ENCODE measurements at regions not wholly inside any gene's neighbourhood (a gene's known extent, or its start where the extent isn't known, plus 50 kb on each side); places are given as distances from the start of the nearest gene placed in this dataset.
"Not testable (repeated sequence)": the region's sequence is repeated elsewhere in the genome, so short reads cannot be mapped to it uniquely, and the experiment has no call there.

DNA sequence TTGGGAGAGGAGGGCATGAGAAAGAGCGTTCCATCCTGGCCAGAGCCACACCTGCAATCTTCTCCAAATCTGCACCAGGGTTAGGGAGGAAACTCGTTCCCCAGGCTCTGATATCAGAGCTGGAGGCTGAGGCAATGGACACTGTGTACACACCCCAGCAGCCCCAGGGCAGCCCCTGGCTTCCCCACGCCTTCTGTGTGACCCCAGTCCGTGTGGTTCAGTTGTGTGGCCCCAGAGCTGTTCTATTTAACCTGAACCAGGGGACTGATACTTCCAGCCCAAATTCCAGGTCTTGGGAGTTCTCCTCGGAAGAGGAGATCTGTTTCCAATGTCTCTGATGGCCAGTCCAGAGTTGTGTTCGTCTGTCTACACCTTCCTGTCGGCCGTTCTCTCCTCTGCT lies 242.6 kb upstream of the EXOC2 start:
- DNase-seq, result no peak
- peaks cover 5 to 8% (median 7%) of the 10 kb centered on the region in 3 donors for H3K27me3 Mint-ChIP-seq (ENCODE audit: low read depth in 3 of 3)
- no peaks in the 10 kb centered on the region for H3K27me3 ChIP-seq (ENCODE audit: control insufficient read depth in 2 of 2, insufficient read depth in 2 of 2, low read length in 2 of 2)
- no peaks in the 10 kb centered on the region for H3K4me1 Mint-ChIP-seq
- no peaks in the 10 kb centered on the region for H3K4me1 ChIP-seq (ENCODE audit: control insufficient read depth in 1 of 2, insufficient read depth in 2 of 2, low read length in 2 of 2)
- no peaks in the 10 kb centered on the region for H4K20me1 ChIP-seq (ENCODE audit: insufficient read depth, low read length)
- H3K9ac ChIP-seq (ENCODE audit: insufficient read depth, low read length, poor library complexity, severe bottlenecking), result no peak overlapping the region
- no peak overlapping the region for H3K4me2 ChIP-seq (replicated peaks; ENCODE audit: extremely low read depth, low read length, poor library complexity, severe bottlenecking)
- no peaks in the 10 kb centered on the region for H3K9me3 ChIP-seq (replicated peaks in 1 of 2; ENCODE audit: control insufficient read depth in 1 of 2, insufficient read depth in 1 of 2, low read length in 2 of 2)
- no peak for TF ChIP-seq CTCF (IDR thresholded peaks at IDR 0.05)
- 67% methylated on average over 8 of the region's 8 CpGs for WGBS (ENCODE audit: insufficient coverage)
- no peak overlapping the region for H3K27ac Mint-ChIP-seq
- intact Hi-C loops (cut with micrococcal nuclease), result no loop called here
- no peak overlapping the region for H3K4me3 Mint-ChIP-seq
- H3K4me3 ChIP-seq (replicated peaks in 1 of 3; ENCODE audit: low read depth in 2 of 3, low read length in 3 of 3), result no peak overlapping the region
- H2AFZ ChIP-seq (ENCODE audit: insufficient read depth, low read depth, low read length, poor library complexity, severe bottlenecking), result no peak overlapping the region
- no peaks in the 10 kb centered on the region for H3K79me2 ChIP-seq (ENCODE audit: insufficient read depth, low read length)
- no peaks in the 10 kb centered on the region for H3K36me3 Mint-ChIP-seq
- H3K27ac ChIP-seq (ENCODE audit: low read depth in 1 of 2, low read length in 2 of 2), result no peak overlapping the region
- H3K36me3 ChIP-seq (replicated peaks in 1 of 2; ENCODE audit: control insufficient read depth in 1 of 2, insufficient read depth in 2 of 2, low read length in 2 of 2), result no peaks in the 10 kb centered on the region
- peaks cover 0 to 4% (median 0%) of the 10 kb centered on the region in 7 donors for H3K9me3 Mint-ChIP-seq

DNA sequence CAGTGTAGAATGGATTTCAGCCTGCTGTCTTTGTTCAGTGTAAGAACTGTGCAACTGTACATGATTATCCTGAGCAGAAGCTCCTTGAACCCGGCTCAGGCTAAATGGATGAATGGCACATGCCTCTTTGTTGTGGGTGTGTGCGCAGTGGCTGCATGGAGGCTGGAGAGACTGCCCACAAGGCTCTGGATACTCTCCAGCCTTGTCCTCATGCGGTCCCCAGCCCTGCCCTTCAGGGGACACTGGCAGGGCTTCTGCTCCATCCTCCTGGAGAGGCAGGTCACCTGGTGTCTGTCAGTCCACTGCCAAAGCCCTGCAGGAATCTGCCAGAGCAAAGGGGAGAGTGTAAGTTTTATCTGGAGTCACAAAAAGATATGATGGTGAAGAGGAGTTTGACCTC lies 241.7 kb upstream of the EXOC2 start:
- H3K27ac Mint-ChIP-seq, result no peak overlapping the region

DNA sequence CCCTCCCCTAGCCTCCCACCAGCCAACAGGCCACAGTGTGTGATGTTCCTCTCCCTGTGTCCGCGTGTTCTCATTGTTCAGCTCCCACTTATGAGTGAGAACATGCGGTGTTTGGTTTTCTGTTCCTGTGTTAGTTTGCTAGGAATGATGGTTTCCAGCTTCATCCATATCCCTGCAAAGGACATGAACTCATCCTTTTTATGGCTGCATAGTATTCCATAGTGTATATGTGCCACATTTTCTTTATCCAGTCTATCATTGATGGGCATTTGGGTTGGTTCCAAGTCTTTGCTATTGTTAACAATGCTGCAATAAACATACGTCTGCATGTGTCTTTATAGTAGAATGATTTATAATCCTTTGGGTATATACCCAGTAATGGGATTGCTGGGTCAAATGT lies 239.0 kb upstream of the EXOC2 start:
- H3K4me3 Mint-ChIP-seq; H3K9me3 Mint-ChIP-seq; intact Hi-C loops (cut with micrococcal nuclease); H3K9ac ChIP-seq (ENCODE audit: insufficient read depth, low read length, poor library complexity, severe bottlenecking); H3K9me3 ChIP-seq (replicated peaks in 1 of 2; ENCODE audit: control insufficient read depth in 1 of 2, insufficient read depth in 1 of 2, low read length in 2 of 2); H3K4me3 ChIP-seq (replicated peaks in 1 of 3; ENCODE audit: low read depth in 2 of 3, low read length in 3 of 3); H3K36me3 Mint-ChIP-seq; H4K20me1 ChIP-seq (ENCODE audit: insufficient read depth, low read length); DNase-seq; H3K27ac Mint-ChIP-seq; H3K79me2 ChIP-seq (ENCODE audit: insufficient read depth, low read length); H3K36me3 ChIP-seq (replicated peaks in 1 of 2; ENCODE audit: control insufficient read depth in 1 of 2, insufficient read depth in 2 of 2, low read length in 2 of 2); H3K4me1 Mint-ChIP-seq; H3K27ac ChIP-seq (ENCODE audit: low read depth in 1 of 2, low read length in 2 of 2); H2AFZ ChIP-seq (ENCODE audit: insufficient read depth, low read depth, low read length, poor library complexity, severe bottlenecking); H3K4me2 ChIP-seq (replicated peaks; ENCODE audit: extremely low read depth, low read length, poor library complexity, severe bottlenecking); H3K27me3 ChIP-seq (ENCODE audit: control insufficient read depth in 2 of 2, insufficient read depth in 2 of 2, low read length in 2 of 2); H3K4me1 ChIP-seq (ENCODE audit: control insufficient read depth in 1 of 2, insufficient read depth in 2 of 2, low read length in 2 of 2): not testable (repeated sequence)
- WGBS (ENCODE audit: insufficient coverage), result no CpG with 5 or more reads among the region's 4 CpGs
- peaks cover 5 to 10% (median 5%) of the 10 kb centered on the region in 3 donors for H3K27me3 Mint-ChIP-seq (ENCODE audit: low read depth in 3 of 3)

More for the DNA sequence above, 241.7 kb upstream of the EXOC2 start:
- no peak for TF ChIP-seq CTCF (IDR thresholded peaks at IDR 0.05)
- WGBS (ENCODE audit: insufficient coverage), result 60% methylated on average over 2 of the region's 3 CpGs
- no peak overlapping the region for H2AFZ ChIP-seq (ENCODE audit: insufficient read depth, low read depth, low read length, poor library complexity, severe bottlenecking)
- no peaks in the 10 kb centered on the region for H3K4me1 ChIP-seq (ENCODE audit: control insufficient read depth in 1 of 2, insufficient read depth in 2 of 2, low read length in 2 of 2)
- H3K4me1 Mint-ChIP-seq, result no peaks in the 10 kb centered on the region
- no peak overlapping the region for H3K4me3 ChIP-seq (replicated peaks in 1 of 3; ENCODE audit: low read depth in 2 of 3, low read length in 3 of 3)
- H3K79me2 ChIP-seq (ENCODE audit: insufficient read depth, low read length), result no peaks in the 10 kb centered on the region
- peaks cover 0 to 7% (median 0%) of the 10 kb centered on the region in 7 donors for H3K9me3 Mint-ChIP-seq
- intact Hi-C loops (cut with micrococcal nuclease), result no loop called here
- H3K27me3 ChIP-seq (ENCODE audit: control insufficient read depth in 2 of 2, insufficient read depth in 2 of 2, low read length in 2 of 2), result no peaks in the 10 kb centered on the region
- no peaks in the 10 kb centered on the region for H3K36me3 ChIP-seq (replicated peaks in 1 of 2; ENCODE audit: control insufficient read depth in 1 of 2, insufficient read depth in 2 of 2, low read length in 2 of 2)
- H3K9me3 ChIP-seq (replicated peaks in 1 of 2; ENCODE audit: control insufficient read depth in 1 of 2, insufficient read depth in 1 of 2, low read length in 2 of 2), result no peaks in the 10 kb centered on the region
- H3K4me2 ChIP-seq (replicated peaks; ENCODE audit: extremely low read depth, low read length, poor library complexity, severe bottlenecking), result no peak overlapping the region
- H3K36me3 Mint-ChIP-seq, result no peaks in the 10 kb centered on the region
- H3K27ac ChIP-seq (ENCODE audit: low read depth in 1 of 2, low read length in 2 of 2), result no peak overlapping the region
- no peak overlapping the region for H3K4me3 Mint-ChIP-seq
- no peak for DNase-seq
- H3K9ac ChIP-seq (ENCODE audit: insufficient read depth, low read length, poor library complexity, severe bottlenecking), result no peak overlapping the region
- no peaks in the 10 kb centered on the region for H4K20me1 ChIP-seq (ENCODE audit: insufficient read depth, low read length)
- H3K27me3 Mint-ChIP-seq (ENCODE audit: low read depth in 3 of 3), result peaks cover 5 to 8% (median 7%) of the 10 kb centered on the region in 3 donors
